Psoas muscle (tissue), 7 donors: ENCODE measurements at regions not wholly inside any gene's neighbourhood (a gene's known extent, or its start where the extent isn't known, plus 50 kb on each side); places are given as distances from the start of the nearest gene placed in this dataset.

Source experiments
- ATAC-seq, 4 donors: fragments of 200-7000 bp; cut with Tn5 transposase; one replicate each; pipeline ENCODE4 v1.9.1; 2020; ENCODE audit warnings: moderate library complexity in 3 of 4, mild to moderate bottlenecking in 2 of 4
- DNase-seq, 2 donors: peaks; one replicate each; pipeline ENCODE4 v3.0.0-alpha.2; 2020
- H3K27ac ChIP-seq: fragments of 200-600 bp; one replicate; pipeline ENCODE4 v1.8.0; 2022
- H3K27me3 ChIP-seq, 3 donors: fragments of 200-600 bp in 1 of 3; one replicate each; pipeline versions ENCODE4 v1.6.1 to v1.8.0; 2013 to 2022; ENCODE audit warnings: low read length in 2 of 3, mild to moderate bottlenecking in 2 of 3, moderate library complexity in 1 of 3; ENCODE audit not compliant: insufficient read depth in 3 of 3
- H3K36me3 ChIP-seq, 2 donors: fragments of 200-600 bp in 1 of 2; one replicate each; pipeline versions ENCODE4 v1.6.1 to v1.8.0; 2013 to 2022; ENCODE audit warnings: low read depth in 1 of 2, mild to moderate bottlenecking in 1 of 2, moderate library complexity in 1 of 2; ENCODE audit not compliant: insufficient read depth in 1 of 2
- H3K4me1 ChIP-seq: fragments of 200-600 bp; one replicate; pipeline ENCODE4 v1.8.0; 2022
- H3K4me3 ChIP-seq: fragments of 200-600 bp; one replicate; pipeline ENCODE4 v1.8.0; 2022; ENCODE audit warnings: mild to moderate bottlenecking
- H3K9me3 ChIP-seq: fragments of 200-600 bp; one replicate; pipeline ENCODE4 v1.8.0; 2022
- CTCF ChIP-seq: fragments of 200-600 bp; IDR thresholded peaks from one replicate; pipeline ENCODE4 v1.8.0; 2022; ENCODE audit warnings: antibody characterized with exemption
- WGBS, 3 donors: extraction: QIAGEN DNeasy Blood & Tissue Kit; methylation state at CpG; one replicate each; pipeline versions ENCODE4 v1.1.6 to v1.1.7; 2013; 5-methylcytosine and 5-hydroxymethylcytosine counted together
- intact Hi-C, 2 donors: fragments of 100-400 bp; cut with DNase I; formaldehyde crosslinking; loops; one replicate each; pipeline versions ENCODE4 v1.11.0 to v1.14.2; 2022
- donor health status: healthy with polysubstance abuse.
- donor health status: DM: no; HTN: no; CAD: no; lungs with moderate emphysema.
- donor health status: Bipolar disorder and iron deficiency.
- donor health status: healthy.
- donor health status: DM: yes; HTN: yes; CAD: no.
- donor health status: DM: no; HTN: no; CAD: no.
- donor health status: DM: yes; HTN: yes; CAD: no.

GRCh38 chr9:23258569-23258968 lies 567.5 kb downstream of the ELAVL2 start:
- no peak overlapping the region for H3K27ac ChIP-seq
- intact Hi-C loops, result no loop called here
- WGBS, 3 donors, result 58 to 66% (median 60%) methylated on average over 1 of the region's 1 CpG
- no peak for ATAC-seq
- H3K9me3 ChIP-seq, result no peaks in the 10 kb centered on the region
- no peaks in the 10 kb centered on the region for H3K36me3 ChIP-seq
- H3K4me1 ChIP-seq, result no peaks in the 10 kb centered on the region
- no peak overlapping the region for H3K4me3 ChIP-seq
- TF ChIP-seq CTCF, result no peak
- no peak for DNase-seq
- no peaks in the 10 kb centered on the region for H3K27me3 ChIP-seq

GRCh38 chr9:23278561-23278960 lies 547.5 kb downstream of the ELAVL2 start:
- H3K9me3 ChIP-seq, result no peaks in the 10 kb centered on the region
- intact Hi-C loops, result no loop called here
- no peak overlapping the region for H3K27ac ChIP-seq
- ATAC-seq (no peak), DNase-seq (no peak)
- no peaks in the 10 kb centered on the region for H3K36me3 ChIP-seq
- no peak for TF ChIP-seq CTCF
- no peak overlapping the region for H3K4me3 ChIP-seq
- no peaks in the 10 kb centered on the region for H3K4me1 ChIP-seq
- H3K27me3 ChIP-seq, result no peaks in the 10 kb centered on the region

- no peak overlapping the region for H3K27ac ChIP-seq
Observed at GRCh38 chr9:23287390-23287789, 538.6 kb downstream of the ELAVL2 start.

GRCh38 chr9:23288545-23288944 lies 537.5 kb downstream of the ELAVL2 start:
- TF ChIP-seq CTCF, result no peak
- H3K36me3 ChIP-seq, result no peaks in the 10 kb centered on the region
- H3K4me3 ChIP-seq, result no peak overlapping the region
- ATAC-seq (no peak), DNase-seq (no peak)
- H3K27ac ChIP-seq, result no peak overlapping the region
- no peaks in the 10 kb centered on the region for H3K27me3 ChIP-seq
- no peaks in the 10 kb centered on the region for H3K4me1 ChIP-seq
- H3K9me3 ChIP-seq, result no peaks in the 10 kb centered on the region
- WGBS, 3 donors, result 25 to 41% (median 40%) methylated on average over 4 of the region's 4 CpGs
- intact Hi-C loops, result no loop called here

More at GRCh38 chr9:23287390-23287789, 538.6 kb downstream of the ELAVL2 start:
- no peaks in the 10 kb centered on the region for H3K9me3 ChIP-seq
- no peak for TF ChIP-seq CTCF
- intact Hi-C loops, result no loop called here
- H3K4me3 ChIP-seq, result no peak overlapping the region
- H3K4me1 ChIP-seq, result no peaks in the 10 kb centered on the region
- ATAC-seq (no peak), DNase-seq (no peak)
- H3K27me3 ChIP-seq, result no peaks in the 10 kb centered on the region
- 70 to 76% (median 70%) methylated on average over 1 of the region's 1 CpG for WGBS, 3 donors
- no peaks in the 10 kb centered on the region for H3K36me3 ChIP-seq

- TF ChIP-seq CTCF, result no peak
- Histone ChIP-seq H3K4me1 (no peaks in the 10 kb centered on the region), H3K36me3 (no peaks in the 10 kb centered on the region), H3K9me3 (no peaks in the 10 kb centered on the region), H3K27me3 (no peaks in the 10 kb centered on the region), H3K27ac (no peak overlapping the region), H3K4me3 (no peak overlapping the region)
- ATAC-seq (no peak), DNase-seq (no peak)
- 64 to 80% (median 68%) methylated on average over 4 of the region's 4 CpGs for WGBS, 3 donors
- intact Hi-C loops, result no loop called here
Observed at GRCh38 chr9:23290973-23291372, 535.1 kb downstream of the ELAVL2 start.
